ENCODE measurements at regions not wholly inside any gene's neighbourhood (a gene's known extent, or its start where the extent isn't known, plus 50 kb on each side); places are given as distances from the start of the nearest gene placed in this dataset.

DNA sequence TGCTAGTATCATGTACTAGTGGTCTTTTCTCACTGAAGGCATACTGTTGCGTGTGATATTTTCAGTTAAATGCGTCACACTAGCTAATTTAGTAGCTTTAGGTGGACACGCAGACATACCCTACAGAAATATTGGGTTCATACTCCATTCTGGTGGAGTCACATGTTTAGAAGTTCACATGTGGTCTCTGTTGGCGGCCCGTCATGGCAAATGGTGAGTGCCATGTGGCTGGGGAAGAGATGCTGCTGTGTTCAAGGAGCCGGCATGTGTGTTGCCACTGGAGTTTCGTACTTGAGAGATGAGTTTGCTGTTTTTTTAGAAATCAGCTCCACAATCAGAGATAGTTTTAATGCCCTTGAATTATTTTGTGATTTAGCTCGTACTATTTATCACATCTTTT, 454.6 kb downstream of the PCNX1 start:
- TF ChIP-seq, protein P1, sequence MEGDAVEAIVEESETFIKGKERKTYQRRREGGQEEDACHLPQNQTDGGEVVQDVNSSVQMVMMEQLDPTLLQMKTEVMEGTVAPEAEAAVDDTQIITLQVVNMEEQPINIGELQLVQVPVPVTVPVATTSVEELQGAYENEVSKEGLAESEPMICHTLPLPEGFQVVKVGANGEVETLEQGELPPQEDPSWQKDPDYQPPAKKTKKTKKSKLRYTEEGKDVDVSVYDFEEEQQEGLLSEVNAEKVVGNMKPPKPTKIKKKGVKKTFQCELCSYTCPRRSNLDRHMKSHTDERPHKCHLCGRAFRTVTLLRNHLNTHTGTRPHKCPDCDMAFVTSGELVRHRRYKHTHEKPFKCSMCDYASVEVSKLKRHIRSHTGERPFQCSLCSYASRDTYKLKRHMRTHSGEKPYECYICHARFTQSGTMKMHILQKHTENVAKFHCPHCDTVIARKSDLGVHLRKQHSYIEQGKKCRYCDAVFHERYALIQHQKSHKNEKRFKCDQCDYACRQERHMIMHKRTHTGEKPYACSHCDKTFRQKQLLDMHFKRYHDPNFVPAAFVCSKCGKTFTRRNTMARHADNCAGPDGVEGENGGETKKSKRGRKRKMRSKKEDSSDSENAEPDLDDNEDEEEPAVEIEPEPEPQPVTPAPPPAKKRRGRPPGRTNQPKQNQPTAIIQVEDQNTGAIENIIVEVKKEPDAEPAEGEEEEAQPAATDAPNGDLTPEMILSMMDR (IDR thresholded peaks at IDR 0.05; ENCODE audit: insufficient read depth, low read length, poor library complexity, severe bottlenecking), result no peak
- TF ChIP-seq EZH2phosphoT487 (conservative IDR thresholded peaks at IDR 0.05; ENCODE audit: low read length), result no peak
- Histone ChIP-seq H3K4me2 (ENCODE audit: low read depth, low read length, poor library complexity, severe bottlenecking) (no peak overlapping the region), H3K9me3 (ENCODE audit: insufficient read depth, low read length) (no peaks in the 10 kb centered on the region), H3K9ac (ENCODE audit: low read length) (no peak overlapping the region), H3K4me3 (ENCODE audit: insufficient read depth, low read length, poor library complexity, severe bottlenecking) (no peak overlapping the region), H3F3A (ENCODE audit: insufficient read depth) (no peaks in the 10 kb centered on the region), H3K79me2 (ENCODE audit: insufficient read depth, low read length) (peaks cover 20% of the 10 kb centered on the region), H3K27me3 (ENCODE audit: low read length) (no peaks in the 10 kb centered on the region), H2AFZ (ENCODE audit: low read depth, low read length, severe bottlenecking) (no peak overlapping the region), H4K20me1 (ENCODE audit: low read depth, low read length) (no peaks in the 10 kb centered on the region), H3K27ac (ENCODE audit: low read depth, low read length) (no peak overlapping the region), H3K9me2 (replicated peaks; ENCODE audit: insufficient read depth, low read length) (no peaks in the 10 kb centered on the region), H3K36me3 (ENCODE audit: low read length) (no peaks in the 10 kb centered on the region)

DNA sequence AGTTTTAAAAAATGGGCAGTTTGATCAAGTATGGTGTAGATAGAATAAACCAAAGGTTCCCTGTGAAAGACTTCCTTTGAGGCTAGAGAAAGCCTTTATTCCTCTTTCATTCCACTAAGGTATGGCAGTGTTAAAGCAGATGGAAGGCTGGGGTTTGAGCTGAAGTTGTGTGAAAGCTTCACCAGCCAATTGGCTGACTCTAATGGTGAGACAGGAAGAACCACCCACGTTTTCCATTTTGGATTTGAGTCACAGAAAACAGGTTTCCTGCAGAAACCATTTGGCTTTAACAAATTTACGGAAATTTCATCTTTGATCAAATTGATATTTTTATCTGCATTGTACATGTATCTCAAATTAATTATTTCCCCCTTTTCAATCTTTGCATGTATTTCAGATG, 455.0 kb downstream of the PCNX1 start:
- H3K79me2 ChIP-seq (ENCODE audit: insufficient read depth, low read length), result peaks cover 22% of the 10 kb centered on the region
- no peaks in the 10 kb centered on the region for H3K36me3 ChIP-seq (ENCODE audit: low read length)
- TF ChIP-seq, protein P1 (IDR thresholded peaks at IDR 0.05; ENCODE audit: insufficient read depth, low read length, poor library complexity, severe bottlenecking), result no peak
- TF ChIP-seq EZH2phosphoT487 (conservative IDR thresholded peaks at IDR 0.05; ENCODE audit: low read length), result no peak
- no peaks in the 10 kb centered on the region for H3K9me3 ChIP-seq (ENCODE audit: insufficient read depth, low read length)
- H3K27me3 ChIP-seq (ENCODE audit: low read length), result no peaks in the 10 kb centered on the region
- H3K9me2 ChIP-seq (replicated peaks; ENCODE audit: insufficient read depth, low read length), result no peaks in the 10 kb centered on the region
- no peak overlapping the region for H3K4me2 ChIP-seq (ENCODE audit: low read depth, low read length, poor library complexity, severe bottlenecking)
- no peak overlapping the region for H3K4me3 ChIP-seq (ENCODE audit: insufficient read depth, low read length, poor library complexity, severe bottlenecking)
- no peaks in the 10 kb centered on the region for H3F3A ChIP-seq (ENCODE audit: insufficient read depth)
- no peak overlapping the region for H3K9ac ChIP-seq (ENCODE audit: low read length)
- H3K27ac ChIP-seq (ENCODE audit: low read depth, low read length), result no peak overlapping the region
- no peak overlapping the region for H2AFZ ChIP-seq (ENCODE audit: low read depth, low read length, severe bottlenecking)
- H4K20me1 ChIP-seq (ENCODE audit: low read depth, low read length), result no peaks in the 10 kb centered on the region

DNA sequence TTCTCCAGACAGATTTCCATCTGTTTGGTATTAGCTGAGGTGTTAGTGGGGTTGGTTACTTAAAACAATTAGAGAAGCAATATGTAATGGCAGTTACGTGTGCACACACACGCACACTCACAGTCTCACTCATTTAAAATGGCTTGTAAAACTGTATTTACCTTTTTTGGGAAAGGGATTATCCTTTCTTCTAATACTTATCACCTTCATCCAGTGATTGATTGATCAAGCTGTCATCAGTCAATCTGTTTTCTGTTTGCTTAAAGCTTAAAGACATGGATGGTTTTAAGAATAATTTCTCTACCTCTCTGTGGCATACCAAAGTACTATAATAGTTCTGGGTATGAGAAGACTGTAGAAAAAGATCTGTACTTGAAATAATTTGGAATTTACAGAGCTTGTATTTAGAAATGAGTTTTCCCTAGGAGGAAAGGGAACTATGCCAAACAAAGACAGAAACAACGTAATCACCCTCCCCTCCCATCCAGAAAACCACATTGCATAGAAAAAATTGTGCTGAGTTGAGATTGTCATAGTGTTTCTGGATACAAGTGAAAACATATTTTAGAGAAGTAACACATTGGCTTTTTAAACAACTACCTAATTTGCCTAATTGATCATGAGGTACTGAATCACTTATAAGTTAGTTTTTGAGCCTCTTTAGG, 455.8 kb downstream of the PCNX1 start:
- Histone ChIP-seq H4K20me1 (ENCODE audit: low read depth, low read length) (no peaks in the 10 kb centered on the region), H3K79me2 (ENCODE audit: insufficient read depth, low read length) (peaks cover 22% of the 10 kb centered on the region), H3K27me3 (ENCODE audit: low read length) (no peaks in the 10 kb centered on the region), H3K4me3 (ENCODE audit: insufficient read depth, low read length, poor library complexity, severe bottlenecking) (no peak overlapping the region), H3K9me3 (ENCODE audit: insufficient read depth, low read length) (no peaks in the 10 kb centered on the region), H2AFZ (ENCODE audit: low read depth, low read length, severe bottlenecking) (no peak overlapping the region), H3K4me2 (ENCODE audit: low read depth, low read length, poor library complexity, severe bottlenecking) (no peak overlapping the region), H3K9ac (ENCODE audit: low read length) (no peak overlapping the region), H3F3A (ENCODE audit: insufficient read depth) (no peaks in the 10 kb centered on the region), H3K36me3 (ENCODE audit: low read length) (no peaks in the 10 kb centered on the region), H3K9me2 (replicated peaks; ENCODE audit: insufficient read depth, low read length) (no peaks in the 10 kb centered on the region), H3K27ac (ENCODE audit: low read depth, low read length) (no peak overlapping the region)
- TF ChIP-seq, protein P1 (IDR thresholded peaks at IDR 0.05; ENCODE audit: insufficient read depth, low read length, poor library complexity, severe bottlenecking), result no peak

All from SU-DHL-6 (cell line).